Smooth muscle cell (in vitro differentiated cells): ENCODE measurements at regions not wholly inside any gene's neighbourhood (a gene's known extent, or its start where the extent isn't known, plus 50 kb on each side); places are given as distances from the start of the nearest gene placed in this dataset.

ENCODE experiments used
- DNase-seq: peaks from one replicate; lab custom pipeline; 2025; ENCODE audit not compliant: unreplicated experiment; lab: John Stamatoyannopoulos, UW
- H2AFZ ChIP-seq: fragments of 200-600 bp; sonication (generic); 2 replicates; pipeline ENCODE4 v1.6.0; 2016; ENCODE audit warnings: antibody characterized with exemption, low read depth, mild to moderate bottlenecking
- H3F3A ChIP-seq: fragments of 200-600 bp; sonication (generic); 2 replicates; pipeline ENCODE4 v1.6.0; 2017; ENCODE audit warnings: antibody characterized with exemption, low read depth
- H3K27ac ChIP-seq: fragments of 200-600 bp; sonication (generic); 2 replicates; pipeline ENCODE4 v1.5.1; 2016; ENCODE audit warnings: low read depth, mild to moderate bottlenecking
- H3K27me3 ChIP-seq: fragments of 200-600 bp; sonication (generic); 2 replicates; pipeline ENCODE4 v1.6.1; 2016; ENCODE audit warnings: low read depth, mild to moderate bottlenecking
- H3K36me3 ChIP-seq: fragments of 200-600 bp; sonication (generic); 2 replicates; pipeline ENCODE4 v1.5.1; 2016; ENCODE audit warnings: low read depth
- H3K4me1 ChIP-seq: fragments of 200-600 bp; sonication (generic); 2 replicates; pipeline ENCODE4 v1.5.1; 2016; ENCODE audit warnings: low read depth
- H3K4me2 ChIP-seq: fragments of 200-600 bp; sonication (generic); 2 replicates; pipeline ENCODE4 v1.6.0; 2016; ENCODE audit warnings: mild to moderate bottlenecking
- H3K4me3 ChIP-seq: fragments of 200-600 bp; sonication (generic); 2 replicates; pipeline ENCODE4 v1.5.1; 2016; ENCODE audit warnings: mild to moderate bottlenecking
- H3K79me2 ChIP-seq: fragments of 200-600 bp; sonication (generic); 2 replicates; pipeline ENCODE4 v1.6.0; 2016; ENCODE audit warnings: low read depth, mild to moderate bottlenecking
- H3K9ac ChIP-seq: fragments of 200-600 bp; sonication (generic); 2 replicates; pipeline ENCODE4 v1.6.0; 2016; ENCODE audit warnings: low read depth
- H3K9me3 ChIP-seq: fragments of 200-600 bp; sonication (generic); replicated peaks from 2 replicates; pipeline ENCODE4 v1.5.1; 2016; ENCODE audit warnings: low read depth
- H4K20me1 ChIP-seq: fragments of 200-600 bp; sonication (generic); 2 replicates; pipeline ENCODE4 v1.6.0; 2016; ENCODE audit warnings: low read depth
- WGBS: methylation state at CpG from one replicate; pipeline ENCODE4 v1.1.7; 2016; ENCODE audit warnings: low lambda C conversion rate; 5-methylcytosine and 5-hydroxymethylcytosine counted together
- TF ChIP-seq, protein P1 (sequence below): fragments of 200-600 bp; sonication (generic); IDR thresholded peaks from 2 replicates; pipeline ENCODE4 v1.5.1; 2017; ENCODE audit warnings: borderline replicate concordance, mild to moderate bottlenecking, antibody characterized with exemption; ENCODE audit not compliant: insufficient read depth, poor library complexity, severe bottlenecking

DNA sequence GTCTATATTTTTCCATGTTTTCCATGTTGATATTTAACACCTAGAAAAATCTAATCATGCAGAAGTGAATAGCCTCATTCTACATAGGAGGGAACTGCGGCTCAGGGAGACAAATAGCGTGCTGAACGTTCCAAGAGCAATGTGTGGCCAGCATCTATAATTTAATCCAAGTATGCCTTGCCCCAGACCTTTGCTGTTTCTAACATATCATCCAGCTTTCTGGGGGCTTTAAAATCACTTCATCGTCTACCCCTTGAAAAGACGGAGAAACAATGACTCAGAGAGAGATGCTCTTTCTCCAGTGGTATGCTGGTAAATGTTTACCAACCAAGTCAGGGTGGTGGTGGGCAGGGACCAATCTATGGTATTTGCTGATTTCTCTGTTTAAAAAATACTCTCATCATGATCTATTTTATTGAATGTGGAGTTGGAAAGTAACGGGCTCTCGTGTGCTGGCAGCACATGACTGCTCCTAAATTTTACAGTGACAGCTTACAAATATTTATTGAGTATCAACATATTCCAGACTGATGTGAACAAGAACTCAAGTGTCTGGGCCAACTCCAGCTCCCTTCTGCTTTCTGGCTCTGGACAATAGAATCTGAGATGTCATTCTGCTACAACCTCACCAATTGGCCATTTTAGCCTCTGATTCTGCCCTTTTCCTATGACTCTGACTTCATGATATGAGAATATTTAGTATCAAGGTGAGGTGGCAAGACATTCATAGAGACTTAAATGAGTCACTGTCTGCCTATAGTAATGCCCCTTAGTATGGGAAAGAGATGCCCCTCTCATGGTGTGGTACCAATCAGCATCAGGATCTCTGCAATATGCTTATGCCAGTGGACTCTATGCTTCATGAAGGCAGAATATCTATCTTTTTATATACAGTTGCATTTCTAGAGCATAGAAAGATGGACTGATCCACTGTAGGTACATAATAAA lies 407.4 kb upstream of the TNC start:
- Histone ChIP-seq H3K9ac (no peak overlapping the region), H3K79me2 (no peaks in the 10 kb centered on the region), H3K36me3 (no peaks in the 10 kb centered on the region), H3F3A (peaks cover 11% of the 10 kb centered on the region), H3K9me3 (no peaks in the 10 kb centered on the region), H3K4me1 (peaks cover 10% of the 10 kb centered on the region), H3K27ac (peak overlapping the region; percentile 8), H4K20me1 (no peaks in the 10 kb centered on the region), H3K4me3 (no peak overlapping the region), H2AFZ (no peak overlapping the region), H3K4me2 (peak overlapping the region; percentile 41), H3K27me3 (no peaks in the 10 kb centered on the region)
- no peak for DNase-seq
- TF ChIP-seq, protein P1, sequence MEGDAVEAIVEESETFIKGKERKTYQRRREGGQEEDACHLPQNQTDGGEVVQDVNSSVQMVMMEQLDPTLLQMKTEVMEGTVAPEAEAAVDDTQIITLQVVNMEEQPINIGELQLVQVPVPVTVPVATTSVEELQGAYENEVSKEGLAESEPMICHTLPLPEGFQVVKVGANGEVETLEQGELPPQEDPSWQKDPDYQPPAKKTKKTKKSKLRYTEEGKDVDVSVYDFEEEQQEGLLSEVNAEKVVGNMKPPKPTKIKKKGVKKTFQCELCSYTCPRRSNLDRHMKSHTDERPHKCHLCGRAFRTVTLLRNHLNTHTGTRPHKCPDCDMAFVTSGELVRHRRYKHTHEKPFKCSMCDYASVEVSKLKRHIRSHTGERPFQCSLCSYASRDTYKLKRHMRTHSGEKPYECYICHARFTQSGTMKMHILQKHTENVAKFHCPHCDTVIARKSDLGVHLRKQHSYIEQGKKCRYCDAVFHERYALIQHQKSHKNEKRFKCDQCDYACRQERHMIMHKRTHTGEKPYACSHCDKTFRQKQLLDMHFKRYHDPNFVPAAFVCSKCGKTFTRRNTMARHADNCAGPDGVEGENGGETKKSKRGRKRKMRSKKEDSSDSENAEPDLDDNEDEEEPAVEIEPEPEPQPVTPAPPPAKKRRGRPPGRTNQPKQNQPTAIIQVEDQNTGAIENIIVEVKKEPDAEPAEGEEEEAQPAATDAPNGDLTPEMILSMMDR = no peak
- 58% methylated on average over 7 of the region's 7 CpGs for WGBS

- TF ChIP-seq, protein P1 = no peak
- Histone ChIP-seq H3K9ac (peak overlapping the region; percentile 33), H2AFZ (no peak overlapping the region), H3K4me3 (no peak overlapping the region), H3K36me3 (no peaks in the 10 kb centered on the region), H3K4me2 (peak overlapping the region; percentile 17), H3K4me1 (no peaks in the 10 kb centered on the region), H3K27me3 (no peaks in the 10 kb centered on the region), H3K9me3 (no peaks in the 10 kb centered on the region), H3K79me2 (no peaks in the 10 kb centered on the region), H3K27ac (peak overlapping the region; percentile 78), H4K20me1 (no peaks in the 10 kb centered on the region), H3F3A (no peaks in the 10 kb centered on the region)
- no peak for DNase-seq
- 7% methylated on average over 1 of the region's 1 CpG for WGBS
Measured at GRCh38 chr9:115531410-115532125, 413.6 kb upstream of the TNC start.

DNA sequence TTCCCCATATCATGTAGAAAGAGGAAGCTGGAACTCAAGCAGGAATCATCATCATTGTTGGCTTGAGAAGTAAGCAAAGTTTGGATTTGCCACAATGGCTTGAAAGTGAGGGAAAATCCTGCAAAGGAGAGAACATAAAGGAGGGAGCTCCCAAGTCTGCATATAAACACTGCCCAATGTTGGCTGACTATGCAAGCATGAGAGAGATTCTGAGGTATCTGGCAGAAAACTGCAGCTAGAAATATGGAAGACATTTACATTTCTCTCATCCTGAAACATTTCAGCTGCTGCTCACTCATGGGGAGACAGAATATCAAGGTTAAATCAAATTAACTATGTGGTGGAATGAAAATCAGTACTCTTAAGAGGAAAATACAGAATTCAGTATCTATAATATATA lies 415.6 kb upstream of the TNC start:
- no peaks in the 10 kb centered on the region for H3F3A ChIP-seq
- H3K9me3 ChIP-seq = no peaks in the 10 kb centered on the region
- H3K4me3 ChIP-seq = no peak overlapping the region
- no peak overlapping the region for H3K9ac ChIP-seq
- H3K4me2 ChIP-seq = no peak overlapping the region
- H3K79me2 ChIP-seq = no peaks in the 10 kb centered on the region
- DNase-seq = no peak
- peak overlapping the region; percentile 47 for H2AFZ ChIP-seq
- no peaks in the 10 kb centered on the region for H3K27me3 ChIP-seq
- no peaks in the 10 kb centered on the region for H3K36me3 ChIP-seq
- H3K27ac ChIP-seq = no peak overlapping the region
- TF ChIP-seq, protein P1 = no peak
- no peaks in the 10 kb centered on the region for H3K4me1 ChIP-seq
- no peaks in the 10 kb centered on the region for H4K20me1 ChIP-seq
